GM23338 (cell line): ENCODE measurements at regions not wholly inside any gene's neighbourhood (a gene's known extent, or its start where the extent isn't known, plus 50 kb on each side); places are given as distances from the start of the nearest gene placed in this dataset.

ENCODE experiments used
- CREB1 ChIP-seq: fragments of 250-450 bp; sonication (Bioruptor Pico); IDR thresholded peaks from 2 replicates; pipeline ENCODE4 v1.5.0; 2020; ENCODE audit warnings: low read depth, mild to moderate bottlenecking, moderate library complexity
- CTCF ChIP-seq, 2 experiments: fragments of 200-600 bp in 1 of 2; sonication (generic) in 1 of 2; conservative IDR thresholded peaks; 2 replicates each; pipeline versions ENCODE4 v1.5.1 to v1.6.1; 2016 to 2017; ENCODE audit warnings: antibody characterized with exemption in 2 of 2, low read depth in 2 of 2, mild to moderate bottlenecking in 2 of 2, moderate library complexity in 1 of 2
- EZH2 ChIP-seq: fragments of 200-600 bp; sonication (generic); IDR thresholded peaks from one replicate; pipeline ENCODE4 v1.8.0; 2017; ENCODE audit warnings: antibody characterized with exemption, mild to moderate bottlenecking, low read depth; ENCODE audit not compliant: unreplicated experiment
- EZH2phosphoT487 ChIP-seq: fragments of 200-600 bp; sonication (generic); IDR thresholded peaks from one replicate; pipeline ENCODE4 v1.8.1; 2018; ENCODE audit warnings: antibody characterized with exemption; ENCODE audit not compliant: unreplicated experiment
- POLR2AphosphoS5 ChIP-seq: IDR thresholded peaks from 2 replicates; pipeline ENCODE4 v1.6.1; 2016; ENCODE audit warnings: antibody characterized with exemption, low read depth
- REST ChIP-seq: IDR thresholded peaks from one replicate; pipeline ENCODE4 v1.6.1; 2018; ENCODE audit warnings: antibody characterized with exemption; ENCODE audit not compliant: unreplicated experiment

- no peak for TF ChIP-seq POLR2AphosphoS5
- TF ChIP-seq CTCF (conservative IDR thresholded peaks at IDR 0.05; ENCODE audit: low read depth in 2 of 2) = no peak
- no peak for TF ChIP-seq EZH2
- no peak for TF ChIP-seq REST
- TF ChIP-seq EZH2phosphoT487 = no peak
- no peak for TF ChIP-seq CREB1 (CRISPR knock-in tag)
Measured at GRCh38 chr15:59924812-59925522, 79.1 kb upstream of the FOXB1 start.
